Osteocyte (in vitro differentiated cells): ENCODE measurements at regions not wholly inside any gene's neighbourhood (a gene's known extent, or its start where the extent isn't known, plus 50 kb on each side); places are given as distances from the start of the nearest gene placed in this dataset.

ENCODE experiments used
- DNase-seq: peaks from one replicate; pipeline ENCODE4 v3.0.0; 2021; ENCODE audit warnings: mixed read lengths; ENCODE audit not compliant: unreplicated experiment; ENCODE audit errors: extremely low spot score
- H3K27ac Mint-ChIP-seq: one replicate; pipeline ENCODE4 v1.8.0; 2021; ENCODE audit warnings: mild to moderate bottlenecking, mixed read lengths; ENCODE audit not compliant: unreplicated experiment
- H3K27me3 Mint-ChIP-seq: one replicate; pipeline ENCODE4 v1.8.0; 2021; ENCODE audit warnings: mixed read lengths; ENCODE audit not compliant: unreplicated experiment
- H3K36me3 Mint-ChIP-seq: one replicate; pipeline ENCODE4 v1.8.0; 2021; ENCODE audit warnings: mixed read lengths; ENCODE audit not compliant: unreplicated experiment
- H3K4me1 Mint-ChIP-seq: one replicate; pipeline ENCODE4 v1.8.0; 2021; ENCODE audit warnings: mixed read lengths; ENCODE audit not compliant: unreplicated experiment
- H3K4me3 Mint-ChIP-seq: one replicate; pipeline ENCODE4 v1.8.0; 2021; ENCODE audit warnings: mild to moderate bottlenecking, moderate library complexity, mixed read lengths; ENCODE audit not compliant: unreplicated experiment
- H3K9me3 Mint-ChIP-seq: one replicate; pipeline ENCODE4 v1.8.0; 2021; ENCODE audit warnings: mixed read lengths; ENCODE audit not compliant: unreplicated experiment
- TF ChIP-seq, protein P1 (sequence below): fragments of 200-600 bp; sonication (generic); IDR thresholded peaks from 2 replicates; pipeline ENCODE4 v1.5.0; 2021; ENCODE audit warnings: antibody characterized with exemption, mild to moderate bottlenecking, moderate library complexity

GRCh38 chr6:155791891-155792290, 336.3 kb upstream of the NOX3 start:
- no peaks in the 10 kb centered on the region for H3K27me3 Mint-ChIP-seq
- no peak overlapping the region for H3K27ac Mint-ChIP-seq
- H3K9me3 Mint-ChIP-seq, result peaks cover 5% of the 10 kb centered on the region
- TF ChIP-seq, protein P1, sequence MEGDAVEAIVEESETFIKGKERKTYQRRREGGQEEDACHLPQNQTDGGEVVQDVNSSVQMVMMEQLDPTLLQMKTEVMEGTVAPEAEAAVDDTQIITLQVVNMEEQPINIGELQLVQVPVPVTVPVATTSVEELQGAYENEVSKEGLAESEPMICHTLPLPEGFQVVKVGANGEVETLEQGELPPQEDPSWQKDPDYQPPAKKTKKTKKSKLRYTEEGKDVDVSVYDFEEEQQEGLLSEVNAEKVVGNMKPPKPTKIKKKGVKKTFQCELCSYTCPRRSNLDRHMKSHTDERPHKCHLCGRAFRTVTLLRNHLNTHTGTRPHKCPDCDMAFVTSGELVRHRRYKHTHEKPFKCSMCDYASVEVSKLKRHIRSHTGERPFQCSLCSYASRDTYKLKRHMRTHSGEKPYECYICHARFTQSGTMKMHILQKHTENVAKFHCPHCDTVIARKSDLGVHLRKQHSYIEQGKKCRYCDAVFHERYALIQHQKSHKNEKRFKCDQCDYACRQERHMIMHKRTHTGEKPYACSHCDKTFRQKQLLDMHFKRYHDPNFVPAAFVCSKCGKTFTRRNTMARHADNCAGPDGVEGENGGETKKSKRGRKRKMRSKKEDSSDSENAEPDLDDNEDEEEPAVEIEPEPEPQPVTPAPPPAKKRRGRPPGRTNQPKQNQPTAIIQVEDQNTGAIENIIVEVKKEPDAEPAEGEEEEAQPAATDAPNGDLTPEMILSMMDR, result no peak
- H3K4me1 Mint-ChIP-seq, result no peaks in the 10 kb centered on the region
- H3K36me3 Mint-ChIP-seq, result no peaks in the 10 kb centered on the region
- no peak overlapping the region for H3K4me3 Mint-ChIP-seq
- DNase-seq, result no peak

DNA sequence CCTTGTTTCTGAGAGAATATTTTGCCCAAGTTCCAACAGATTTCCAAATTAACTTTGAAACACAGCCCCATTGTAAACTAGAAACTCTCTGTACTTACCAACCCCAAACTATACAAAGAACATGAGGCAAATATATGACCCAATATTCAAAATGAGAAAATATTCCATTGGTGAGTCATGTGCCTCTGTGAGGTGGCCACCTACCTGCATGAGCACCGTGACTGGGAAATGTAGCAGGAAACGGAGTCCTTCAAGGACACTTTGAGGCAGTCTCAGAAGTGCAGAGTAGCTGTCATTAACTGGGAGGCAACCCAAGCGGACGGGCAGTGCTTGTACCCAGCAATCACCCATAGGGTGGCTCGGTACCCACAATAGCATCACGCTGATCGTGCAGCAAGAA, 335.5 kb upstream of the NOX3 start:
- H3K9me3 Mint-ChIP-seq, result peaks cover 5% of the 10 kb centered on the region
- DNase-seq, result no peak
- H3K36me3 Mint-ChIP-seq, result no peaks in the 10 kb centered on the region

GRCh38 chr6:155787168-155787567, 331.5 kb upstream of the NOX3 start:
- TF ChIP-seq, protein P1, result no peak

More for the DNA sequence above, 335.5 kb upstream of the NOX3 start:
- Mint-ChIP-seq H3K27me3 (no peaks in the 10 kb centered on the region), H3K4me3 (no peak overlapping the region), H3K4me1 (no peaks in the 10 kb centered on the region), H3K27ac (no peak overlapping the region)
- TF ChIP-seq, protein P1, result no peak

DNA sequence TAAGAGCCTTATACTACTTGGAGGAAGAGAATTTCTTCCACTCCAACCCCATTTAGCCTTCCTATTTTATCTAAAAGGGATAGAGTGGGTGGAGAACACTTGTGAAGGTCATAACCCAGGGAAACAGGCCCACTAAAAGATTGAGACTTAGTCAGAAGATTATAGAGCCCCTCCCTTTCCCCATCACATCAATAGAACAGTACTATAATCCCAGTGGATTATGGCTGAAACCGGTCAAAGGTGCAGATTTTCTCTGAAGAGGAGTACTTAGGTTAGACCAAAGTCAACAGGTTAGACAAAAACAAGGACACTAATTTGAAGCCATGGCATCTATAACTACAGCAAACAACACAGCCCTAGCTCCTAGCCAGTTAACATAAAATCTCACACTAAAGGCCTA, 330.9 kb upstream of the NOX3 start:
- DNase-seq, result no peak
- H3K9me3 Mint-ChIP-seq, result peaks cover 5% of the 10 kb centered on the region
- H3K27ac Mint-ChIP-seq, result no peak overlapping the region

More at GRCh38 chr6:155787168-155787567, 331.5 kb upstream of the NOX3 start:
- no peak overlapping the region for H3K27ac Mint-ChIP-seq
- H3K4me3 Mint-ChIP-seq, result no peak overlapping the region
- no peaks in the 10 kb centered on the region for H3K36me3 Mint-ChIP-seq
- peaks cover 8% of the 10 kb centered on the region for H3K4me1 Mint-ChIP-seq
- DNase-seq, result no peak
- no peaks in the 10 kb centered on the region for H3K27me3 Mint-ChIP-seq
- peaks cover 5% of the 10 kb centered on the region for H3K9me3 Mint-ChIP-seq

DNA sequence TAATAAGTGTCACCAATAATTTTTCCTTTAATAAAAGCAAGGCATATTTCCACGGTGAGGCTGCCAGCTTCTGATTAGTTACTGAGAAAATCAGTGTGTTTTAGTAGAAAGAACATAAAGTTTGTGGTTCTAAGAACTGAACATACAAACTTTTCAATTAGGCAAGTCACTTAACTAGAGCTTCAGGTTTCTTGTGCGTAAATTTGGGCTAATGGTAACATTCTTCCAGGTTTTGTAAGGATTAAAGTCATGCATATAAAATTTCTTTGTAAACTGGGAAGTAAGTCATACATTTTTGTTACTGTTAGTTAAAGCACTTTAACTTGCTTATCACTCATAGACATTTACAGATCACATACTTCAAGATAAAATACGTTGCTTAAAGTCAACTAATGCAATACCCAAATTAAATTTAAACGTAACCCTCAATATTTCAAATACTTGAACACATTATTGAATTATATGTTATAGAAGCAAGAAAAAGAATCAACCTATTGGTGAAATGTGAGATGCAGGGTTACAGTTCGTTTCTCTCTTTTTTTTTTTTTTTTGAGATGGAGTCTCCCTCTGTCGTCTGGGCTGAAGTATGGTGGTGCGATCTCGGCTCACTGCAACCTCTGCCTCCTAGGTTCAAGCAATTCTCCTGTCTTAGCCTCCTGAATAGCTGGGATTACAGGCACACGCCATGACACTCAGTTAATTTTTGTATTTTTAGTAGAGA, 327.3 kb upstream of the NOX3 start:
- TF ChIP-seq, protein P1, result no peak
- peak overlapping the region; percentile 63 for H3K27ac Mint-ChIP-seq
- H3K4me1 Mint-ChIP-seq, result peaks cover 12% of the 10 kb centered on the region
- H3K27me3 Mint-ChIP-seq, result no peaks in the 10 kb centered on the region
- DNase-seq, result no peak
- H3K9me3 Mint-ChIP-seq, result no peaks in the 10 kb centered on the region
- no peak overlapping the region for H3K4me3 Mint-ChIP-seq
- H3K36me3 Mint-ChIP-seq, result no peaks in the 10 kb centered on the region

More for the DNA sequence above, 330.9 kb upstream of the NOX3 start:
- Mint-ChIP-seq H3K27me3 (no peaks in the 10 kb centered on the region), H3K4me3 (no peak overlapping the region), H3K4me1 (peaks cover 12% of the 10 kb centered on the region), H3K36me3 (no peaks in the 10 kb centered on the region)
- TF ChIP-seq, protein P1, result no peak
